MM.1S (cell line): ENCODE measurements at regions not wholly inside any gene's neighbourhood (a gene's known extent, or its start where the extent isn't known, plus 50 kb on each side); places are given as distances from the start of the nearest gene placed in this dataset.
A peak's percentile ranks its signal among the peaks of the same experiment; 100 is the strongest.

Experiments used
- DNase-seq: peaks from one replicate; pipeline ENCODE4 v3.0.0-alpha.2; 2015
- H2AFZ ChIP-seq: fragments of 300-600 bp; sonication (generic); 2 replicates; pipeline ENCODE4 v1.6.0; 2016; ENCODE audit warnings: antibody characterized with exemption, low read length
- H3F3A ChIP-seq: fragments of 300-600 bp; sonication (generic); 2 replicates; pipeline ENCODE4 v1.6.1; 2016; ENCODE audit warnings: mild to moderate bottlenecking, antibody characterized with exemption, low read length, moderate library complexity, mixed read lengths; ENCODE audit not compliant: insufficient read depth
- H3K27ac ChIP-seq: fragments of 300-600 bp; sonication (generic); 2 replicates; pipeline ENCODE4 v1.5.1; 2016; ENCODE audit warnings: mild to moderate bottlenecking, low read length
- H3K27me3 ChIP-seq: fragments of 300-600 bp; sonication (generic); replicated peaks from 2 replicates; pipeline ENCODE4 v1.6.0; 2016; ENCODE audit warnings: low read length; ENCODE audit not compliant: insufficient read depth
- H3K36me3 ChIP-seq: fragments of 300-600 bp; sonication (generic); replicated peaks from 2 replicates; pipeline ENCODE4 v1.6.1; 2016; ENCODE audit warnings: mild to moderate bottlenecking, low read length, mixed read lengths; ENCODE audit not compliant: insufficient read depth
- H3K4me1 ChIP-seq: fragments of 300-600 bp; sonication (generic); 2 replicates; pipeline ENCODE4 v1.6.1; 2016; ENCODE audit warnings: low read length, mixed read lengths
- H3K4me2 ChIP-seq: fragments of 300-600 bp; sonication (generic); 2 replicates; pipeline ENCODE4 v1.6.0; 2016; ENCODE audit warnings: low read depth, low read length
- H3K4me3 ChIP-seq: fragments of 300-600 bp; sonication (generic); 2 replicates; pipeline ENCODE4 v1.5.1; 2016; ENCODE audit warnings: low read length, mixed read lengths
- H3K79me2 ChIP-seq: fragments of 300-600 bp; sonication (generic); 2 replicates; pipeline ENCODE4 v1.6.1; 2016; ENCODE audit warnings: mixed run types, low read length, mixed read lengths
- H3K9ac ChIP-seq: fragments of 300-600 bp; sonication (generic); 2 replicates; pipeline ENCODE4 v1.6.1; 2016; ENCODE audit warnings: low read length, mixed read lengths
- H3K9me2 ChIP-seq: fragments of 300-600 bp; sonication (generic); replicated peaks from 2 replicates; pipeline ENCODE4 v1.6.1; 2016; ENCODE audit warnings: mild to moderate bottlenecking, low read length, mixed read lengths; ENCODE audit not compliant: insufficient read depth
- H3K9me3 ChIP-seq: fragments of 300-600 bp; sonication (generic); replicated peaks from 2 replicates; pipeline ENCODE4 v1.6.1; 2016; ENCODE audit warnings: mild to moderate bottlenecking, low read length, mixed read lengths; ENCODE audit not compliant: insufficient read depth
- H4K20me1 ChIP-seq: fragments of 300-600 bp; sonication (generic); 2 replicates; pipeline ENCODE4 v1.6.1; 2016; ENCODE audit warnings: mild to moderate bottlenecking, low read length, moderate library complexity, mixed read lengths; ENCODE audit not compliant: insufficient read depth
- EZH2 ChIP-seq: fragments of 300-600 bp; sonication (generic); optimal IDR thresholded peaks from 2 replicates; pipeline ENCODE3; 2017; ENCODE audit warnings: low read depth, mild to moderate bottlenecking, antibody characterized with exemption, low read length, mixed read lengths
- EZH2phosphoT487 ChIP-seq: fragments of 300-600 bp; sonication (generic); IDR thresholded peaks from 2 replicates; pipeline ENCODE4 v1.6.1; 2018; ENCODE audit warnings: antibody characterized with exemption, low read length
- TF ChIP-seq, protein P1 (sequence below): fragments of 300-600 bp; sonication (generic); IDR thresholded peaks from 2 replicates; pipeline ENCODE4 v1.5.1; 2016; ENCODE audit warnings: antibody characterized with exemption, low read length, mixed read lengths

- no peak for DNase-seq
- Histone ChIP-seq H4K20me1 (no peaks in the 10 kb centered on the region), H3K4me2 (no peak overlapping the region), H3K9me3 (no peaks in the 10 kb centered on the region), H3K27ac (no peak overlapping the region), H2AFZ (no peak overlapping the region), H3K9ac (no peak overlapping the region), H3K79me2 (no peaks in the 10 kb centered on the region), H3K9me2 (no peaks in the 10 kb centered on the region), H3K4me3 (no peak overlapping the region), H3F3A (no peaks in the 10 kb centered on the region), H3K27me3 (no peaks in the 10 kb centered on the region), H3K36me3 (no peaks in the 10 kb centered on the region), H3K4me1 (no peaks in the 10 kb centered on the region)
- TF ChIP-seq, protein P1, sequence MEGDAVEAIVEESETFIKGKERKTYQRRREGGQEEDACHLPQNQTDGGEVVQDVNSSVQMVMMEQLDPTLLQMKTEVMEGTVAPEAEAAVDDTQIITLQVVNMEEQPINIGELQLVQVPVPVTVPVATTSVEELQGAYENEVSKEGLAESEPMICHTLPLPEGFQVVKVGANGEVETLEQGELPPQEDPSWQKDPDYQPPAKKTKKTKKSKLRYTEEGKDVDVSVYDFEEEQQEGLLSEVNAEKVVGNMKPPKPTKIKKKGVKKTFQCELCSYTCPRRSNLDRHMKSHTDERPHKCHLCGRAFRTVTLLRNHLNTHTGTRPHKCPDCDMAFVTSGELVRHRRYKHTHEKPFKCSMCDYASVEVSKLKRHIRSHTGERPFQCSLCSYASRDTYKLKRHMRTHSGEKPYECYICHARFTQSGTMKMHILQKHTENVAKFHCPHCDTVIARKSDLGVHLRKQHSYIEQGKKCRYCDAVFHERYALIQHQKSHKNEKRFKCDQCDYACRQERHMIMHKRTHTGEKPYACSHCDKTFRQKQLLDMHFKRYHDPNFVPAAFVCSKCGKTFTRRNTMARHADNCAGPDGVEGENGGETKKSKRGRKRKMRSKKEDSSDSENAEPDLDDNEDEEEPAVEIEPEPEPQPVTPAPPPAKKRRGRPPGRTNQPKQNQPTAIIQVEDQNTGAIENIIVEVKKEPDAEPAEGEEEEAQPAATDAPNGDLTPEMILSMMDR: no peak
- TF ChIP-seq EZH2phosphoT487 (no peak), EZH2 (no peak)
Measured at GRCh38 chr6:23523771-23524170, 602.2 kb upstream of the NRSN1 start.

- no peaks in the 10 kb centered on the region for H4K20me1 ChIP-seq
- H3K27ac ChIP-seq: no peak overlapping the region
- H3K9ac ChIP-seq: no peak overlapping the region
- H3K9me3 ChIP-seq: no peaks in the 10 kb centered on the region
- TF ChIP-seq EZH2 (no peak), EZH2phosphoT487 (no peak)
- TF ChIP-seq, protein P1: no peak
- H3K36me3 ChIP-seq: no peaks in the 10 kb centered on the region
- H3K4me3 ChIP-seq: no peak overlapping the region
- no peak overlapping the region for H2AFZ ChIP-seq
- no peak for DNase-seq
- H3K27me3 ChIP-seq: no peaks in the 10 kb centered on the region
- no peaks in the 10 kb centered on the region for H3K79me2 ChIP-seq
- no peaks in the 10 kb centered on the region for H3K9me2 ChIP-seq
- H3K4me2 ChIP-seq: no peak overlapping the region
- no peaks in the 10 kb centered on the region for H3F3A ChIP-seq
- H3K4me1 ChIP-seq: no peaks in the 10 kb centered on the region
Measured at GRCh38 chr6:23524548-23524947, 601.5 kb upstream of the NRSN1 start.

GRCh38 chr6:23526526-23526925 lies 599.5 kb upstream of the NRSN1 start:
- no peaks in the 10 kb centered on the region for H4K20me1 ChIP-seq
- no peak for DNase-seq
- no peaks in the 10 kb centered on the region for H3K36me3 ChIP-seq
- TF ChIP-seq EZH2phosphoT487 (no peak), EZH2 (no peak)
- TF ChIP-seq, protein P1: no peak
- no peaks in the 10 kb centered on the region for H3K79me2 ChIP-seq
- H2AFZ ChIP-seq: no peak overlapping the region
- H3K9me2 ChIP-seq: no peaks in the 10 kb centered on the region
- no peaks in the 10 kb centered on the region for H3K27me3 ChIP-seq
- H3K4me3 ChIP-seq: no peak overlapping the region
- H3K4me1 ChIP-seq: no peaks in the 10 kb centered on the region
- H3K4me2 ChIP-seq: no peak overlapping the region
- H3F3A ChIP-seq: no peaks in the 10 kb centered on the region
- no peak overlapping the region for H3K9ac ChIP-seq
- H3K9me3 ChIP-seq: no peaks in the 10 kb centered on the region
- no peak overlapping the region for H3K27ac ChIP-seq

GRCh38 chr6:23529902-23530301 lies 596.1 kb upstream of the NRSN1 start:
- H3K9me2 ChIP-seq: no peaks in the 10 kb centered on the region
- no peaks in the 10 kb centered on the region for H4K20me1 ChIP-seq
- no peak overlapping the region for H3K9ac ChIP-seq
- H3K9me3 ChIP-seq: no peaks in the 10 kb centered on the region
- no peaks in the 10 kb centered on the region for H3K79me2 ChIP-seq
- peak overlapping the region; percentile 23; the same call in 1 of the 2 replicates for H3K4me2 ChIP-seq
- DNase-seq: peak; percentile 67
- no peaks in the 10 kb centered on the region for H3K27me3 ChIP-seq
- no peaks in the 10 kb centered on the region for H3F3A ChIP-seq
- TF ChIP-seq EZH2phosphoT487 (no peak), EZH2 (no peak)
- TF ChIP-seq, protein P1: no peak
- no peaks in the 10 kb centered on the region for H3K36me3 ChIP-seq
- H3K27ac ChIP-seq: no peak overlapping the region
- no peaks in the 10 kb centered on the region for H3K4me1 ChIP-seq
- no peak overlapping the region for H2AFZ ChIP-seq
- no peak overlapping the region for H3K4me3 ChIP-seq
